PC-3 (cell line): ENCODE measurements at regions not wholly inside any gene's neighbourhood (a gene's known extent, or its start where the extent isn't known, plus 50 kb on each side); places are given as distances from the start of the nearest gene placed in this dataset.

Experiments used
- EZH2 ChIP-seq: fragments of 300-600 bp; sonication (generic); IDR thresholded peaks from one replicate; pipeline ENCODE4 v1.6.1; 2017; ENCODE audit warnings: antibody characterized with exemption, mild to moderate bottlenecking, low read length; ENCODE audit not compliant: unreplicated experiment
- EZH2phosphoT487 ChIP-seq: fragments of 300-600 bp; sonication (generic); IDR thresholded peaks from 2 replicates; pipeline ENCODE4 v1.6.1; 2018; ENCODE audit warnings: mild to moderate bottlenecking, antibody characterized with exemption, low read length, borderline replicate concordance
- TF ChIP-seq, protein P1 (sequence below): fragments of 300-600 bp; sonication (generic); conservative IDR thresholded peaks from 2 replicates; pipeline ENCODE4 v1.5.1; 2017; ENCODE audit warnings: antibody characterized with exemption, low read depth, mild to moderate bottlenecking, low read length

DNA sequence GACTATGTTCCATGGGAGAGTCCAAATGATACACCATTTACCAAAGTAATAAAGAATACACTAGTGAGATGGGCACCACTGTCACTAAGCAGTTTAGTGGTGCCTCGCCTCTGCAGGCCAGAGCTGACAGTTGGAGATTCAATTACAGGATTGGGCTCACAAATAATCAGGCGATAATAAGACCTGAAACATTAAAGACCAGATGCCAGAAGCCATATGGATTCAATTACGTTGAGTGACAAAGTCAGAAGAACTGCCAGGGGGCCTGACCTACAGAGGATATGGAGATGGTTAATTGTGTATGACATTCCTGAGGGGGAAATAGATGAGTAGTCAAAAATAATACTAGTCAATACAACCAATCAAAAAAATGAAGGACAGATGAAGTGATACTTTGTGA is 65.2 kb upstream of the ST6GALNAC5 start:
- TF ChIP-seq, protein P1, sequence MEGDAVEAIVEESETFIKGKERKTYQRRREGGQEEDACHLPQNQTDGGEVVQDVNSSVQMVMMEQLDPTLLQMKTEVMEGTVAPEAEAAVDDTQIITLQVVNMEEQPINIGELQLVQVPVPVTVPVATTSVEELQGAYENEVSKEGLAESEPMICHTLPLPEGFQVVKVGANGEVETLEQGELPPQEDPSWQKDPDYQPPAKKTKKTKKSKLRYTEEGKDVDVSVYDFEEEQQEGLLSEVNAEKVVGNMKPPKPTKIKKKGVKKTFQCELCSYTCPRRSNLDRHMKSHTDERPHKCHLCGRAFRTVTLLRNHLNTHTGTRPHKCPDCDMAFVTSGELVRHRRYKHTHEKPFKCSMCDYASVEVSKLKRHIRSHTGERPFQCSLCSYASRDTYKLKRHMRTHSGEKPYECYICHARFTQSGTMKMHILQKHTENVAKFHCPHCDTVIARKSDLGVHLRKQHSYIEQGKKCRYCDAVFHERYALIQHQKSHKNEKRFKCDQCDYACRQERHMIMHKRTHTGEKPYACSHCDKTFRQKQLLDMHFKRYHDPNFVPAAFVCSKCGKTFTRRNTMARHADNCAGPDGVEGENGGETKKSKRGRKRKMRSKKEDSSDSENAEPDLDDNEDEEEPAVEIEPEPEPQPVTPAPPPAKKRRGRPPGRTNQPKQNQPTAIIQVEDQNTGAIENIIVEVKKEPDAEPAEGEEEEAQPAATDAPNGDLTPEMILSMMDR, result no peak
- no peak for TF ChIP-seq EZH2phosphoT487
- TF ChIP-seq EZH2, result no peak
